Erythroblast (primary cell): ENCODE measurements at regions not wholly inside any gene's neighbourhood (a gene's known extent, or its start where the extent isn't known, plus 50 kb on each side); places are given as distances from the start of the nearest gene placed in this dataset.

Source experiments
- GATA1 ChIP-seq: IDR thresholded peaks from 2 replicates; pipeline ENCODE4 v1.6.1; 2011; ENCODE audit warnings: low read depth, mild to moderate bottlenecking, control low read depth, low read length, moderate library complexity
- POLR2A ChIP-seq: IDR thresholded peaks from 2 replicates; pipeline ENCODE4 v1.6.1; 2011; ENCODE audit warnings: mild to moderate bottlenecking, low read length

DNA sequence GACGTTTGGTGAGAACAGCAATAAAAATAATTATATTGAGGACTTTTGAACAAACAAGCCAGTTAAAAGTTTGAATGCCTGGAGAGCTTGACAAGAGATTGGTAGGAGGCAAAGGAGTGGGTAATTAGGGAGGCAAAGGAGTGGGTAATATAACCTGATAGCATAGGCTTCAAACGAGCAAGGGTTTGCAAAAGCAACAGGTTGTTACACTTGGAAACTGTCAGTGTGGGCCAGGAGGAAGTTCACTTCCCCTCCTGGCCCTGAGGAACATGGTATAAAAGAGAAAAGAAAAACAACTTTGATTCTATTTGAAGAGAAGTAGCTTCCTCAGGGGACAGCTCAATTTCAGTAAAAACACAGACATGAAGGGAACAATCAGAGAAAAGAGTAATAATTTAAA, 121.7 kb downstream of the CCER1 start:
- TF ChIP-seq POLR2A: no peak
- TF ChIP-seq GATA1: no peak
